GM19351 (cell line): ENCODE measurements at regions not wholly inside any gene's neighbourhood (a gene's known extent, or its start where the extent isn't known, plus 50 kb on each side); places are given as distances from the start of the nearest gene placed in this dataset.
"Not testable (repeated sequence)": the region's sequence is repeated elsewhere in the genome, so short reads cannot be mapped to it uniquely, and the experiment has no call there.

Source experiments
- ATAC-seq: cut with Tn5 transposase; IDR thresholded peaks from one replicate; pipeline ENCODE4 v1.9.1; 2021; ENCODE audit warnings: mild to moderate bottlenecking, moderate library complexity; ENCODE audit not compliant: unreplicated experiment

DNA sequence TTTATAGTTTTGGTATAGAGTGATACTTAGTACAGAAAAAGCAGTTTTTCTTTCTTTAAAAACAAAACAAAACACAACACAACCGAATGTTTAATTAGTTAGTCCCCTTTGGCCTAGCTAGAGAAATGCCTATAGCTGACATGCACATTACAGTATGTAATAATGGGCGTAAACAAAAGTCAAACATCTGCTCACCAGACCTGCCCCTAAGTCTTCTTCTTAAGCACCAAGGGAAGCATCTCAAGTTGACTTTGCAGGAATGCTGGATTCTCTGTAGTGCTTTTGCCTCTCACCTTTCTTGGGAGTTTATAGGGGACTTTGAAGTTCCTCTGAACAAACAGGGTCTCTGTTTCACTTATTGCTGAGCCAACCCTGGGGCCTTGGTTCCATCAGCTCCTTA lies 143.7 kb downstream of the TM2D1 start:
- no peak for ATAC-seq

DNA sequence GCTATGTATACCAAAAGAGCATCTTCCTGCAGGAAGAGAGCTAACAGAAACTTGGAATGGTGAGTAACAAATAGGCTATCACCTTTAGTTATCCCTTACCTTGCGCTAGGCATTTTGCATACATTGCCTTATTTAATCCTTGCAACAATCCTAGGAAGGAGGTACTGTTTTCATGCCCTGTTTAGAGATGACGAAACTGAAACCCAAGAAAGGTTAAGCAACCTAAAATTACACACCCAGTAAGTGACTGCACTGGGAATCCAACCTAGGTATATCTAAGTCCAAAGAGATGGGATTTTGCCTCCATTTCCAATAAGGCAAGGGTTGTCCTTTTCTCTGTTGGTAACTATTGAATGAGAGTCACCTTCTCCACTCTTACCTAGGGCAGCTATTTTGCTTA lies 144.5 kb downstream of the TM2D1 start:
- ATAC-seq, result no peak

DNA sequence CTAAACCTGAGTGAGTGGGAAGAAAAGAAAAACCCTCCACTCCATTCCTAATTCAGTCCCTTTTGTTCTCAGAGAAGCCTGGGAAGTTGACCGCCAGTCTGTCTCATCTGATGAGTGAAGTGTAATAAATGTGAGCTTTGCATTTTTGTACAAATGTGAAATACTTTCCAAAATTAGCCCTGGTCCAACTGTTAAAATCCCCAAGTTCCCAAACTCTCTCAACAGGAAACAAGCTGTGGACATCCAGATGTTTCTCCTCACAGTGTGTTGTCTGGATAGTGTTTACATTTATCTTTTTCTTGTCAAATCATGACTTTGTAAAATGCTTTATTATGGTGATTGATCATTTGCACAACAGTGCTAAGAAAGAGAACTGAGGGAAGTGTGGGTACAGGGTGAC lies 145.1 kb downstream of the TM2D1 start:
- ATAC-seq, result no peak

DNA sequence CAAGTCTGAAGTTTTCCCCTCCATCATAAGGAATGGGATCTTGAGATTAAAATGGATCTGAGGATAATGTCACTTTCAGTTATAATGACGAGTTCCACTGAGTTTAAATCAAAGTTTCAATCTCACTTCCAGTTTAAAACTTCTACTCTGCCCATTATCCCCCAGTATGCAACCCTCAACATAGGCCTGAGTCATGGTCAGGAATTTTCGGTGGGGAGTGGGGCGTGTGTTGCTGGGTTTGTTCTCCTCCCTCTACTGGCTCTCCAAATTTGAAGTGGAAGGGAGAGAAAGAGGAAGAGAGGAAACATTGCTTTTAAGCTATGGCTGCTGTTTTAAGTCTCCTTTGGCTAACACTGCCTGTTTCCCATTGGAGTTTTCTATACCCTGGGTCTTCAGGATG lies 152.9 kb downstream of the TM2D1 start:
- ATAC-seq, result no peak

DNA sequence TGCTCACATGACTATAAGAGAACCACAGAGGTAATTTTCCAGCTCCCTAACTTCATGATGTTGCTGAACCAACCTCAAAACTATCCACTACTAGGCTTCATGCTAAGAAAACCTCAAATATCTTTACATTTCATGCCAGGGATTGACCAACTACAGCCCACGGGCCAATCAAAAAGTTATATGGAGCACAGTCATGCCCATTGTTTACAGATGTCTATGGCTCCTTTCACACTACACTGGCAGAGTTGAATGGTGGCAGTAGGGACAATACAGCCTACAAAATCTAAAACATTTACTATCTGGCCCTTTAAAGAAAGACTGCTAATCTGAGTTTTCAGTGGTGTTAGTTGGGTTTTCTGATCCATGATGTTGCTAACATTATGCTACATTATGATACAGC lies 154.8 kb downstream of the TM2D1 start:
- ATAC-seq, result no peak

DNA sequence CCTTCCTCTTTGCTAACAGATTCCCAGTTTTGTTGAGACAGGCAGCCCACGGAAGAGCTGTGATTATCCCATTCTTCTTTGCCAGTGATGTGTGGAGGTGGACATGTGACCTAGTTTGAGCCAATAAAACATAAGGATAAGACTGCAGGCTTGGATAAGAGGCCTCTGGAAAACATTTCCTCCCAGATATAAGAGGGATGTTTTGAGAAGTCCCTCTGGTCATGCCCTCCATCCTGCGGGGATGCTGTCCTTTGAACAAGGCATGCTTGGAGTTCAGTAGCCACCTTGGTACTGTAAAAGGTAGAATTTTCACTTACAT lies 155.7 kb downstream of the TM2D1 start:
- ATAC-seq, result no peak

DNA sequence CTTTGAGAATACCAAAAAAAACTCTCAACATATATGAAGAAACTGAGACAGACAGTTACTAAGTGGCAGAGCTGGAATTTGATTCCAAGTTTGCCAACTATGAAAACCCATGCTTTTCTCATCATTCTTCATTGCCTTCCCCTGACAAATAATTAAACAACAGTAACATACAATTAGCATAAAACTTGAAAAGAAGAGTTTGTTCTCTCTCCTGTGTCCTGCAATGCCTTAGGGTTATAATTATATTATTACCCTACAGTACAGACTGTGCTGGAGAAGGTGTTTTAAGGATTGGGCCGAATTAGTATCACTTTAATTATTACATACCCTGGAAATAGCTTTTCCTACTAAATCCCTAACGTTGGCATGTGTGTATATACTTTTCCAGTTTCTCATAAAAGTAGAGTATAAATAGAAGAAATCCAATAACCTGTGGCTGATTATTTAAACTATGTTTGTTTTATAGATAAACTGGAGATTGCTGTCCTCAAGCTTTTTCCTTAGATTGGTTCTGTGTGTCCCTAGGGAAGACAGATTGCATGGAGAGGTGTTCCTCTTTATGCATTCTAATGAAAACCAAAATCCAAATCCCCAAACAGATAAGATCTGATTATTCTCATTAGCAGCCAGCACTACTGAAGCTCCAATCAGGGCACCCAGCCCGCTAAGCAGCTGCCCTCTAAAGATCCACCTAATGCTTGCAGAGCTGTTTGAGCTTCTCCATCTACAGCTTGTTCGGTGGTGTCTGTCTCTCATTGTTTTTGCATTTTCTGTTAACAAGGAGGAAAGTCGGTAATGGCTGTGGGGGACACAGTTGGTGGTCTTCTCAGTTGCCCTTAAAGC lies 156.3 kb downstream of the TM2D1 start:
- no peak for ATAC-seq

DNA sequence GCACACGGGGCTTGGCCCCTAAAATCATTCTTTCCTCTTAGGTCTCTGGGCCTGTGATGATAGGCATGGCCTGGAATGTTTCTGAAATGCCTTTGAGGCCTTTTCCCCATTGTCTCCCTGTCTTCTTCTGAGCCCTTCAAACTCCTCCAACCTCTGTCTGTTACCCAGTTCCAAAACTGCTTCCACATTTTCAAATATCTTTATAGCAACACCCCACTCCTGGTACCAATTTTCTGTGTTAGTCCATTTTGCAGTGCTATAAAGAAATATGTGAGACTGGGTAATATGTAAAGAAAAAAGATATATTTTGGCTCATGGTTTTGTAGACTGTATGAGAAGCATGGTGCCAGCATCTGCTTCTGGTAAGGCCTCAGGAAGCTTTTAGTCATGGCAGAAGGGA lies 158.8 kb downstream of the TM2D1 start:
- no peak for ATAC-seq

DNA sequence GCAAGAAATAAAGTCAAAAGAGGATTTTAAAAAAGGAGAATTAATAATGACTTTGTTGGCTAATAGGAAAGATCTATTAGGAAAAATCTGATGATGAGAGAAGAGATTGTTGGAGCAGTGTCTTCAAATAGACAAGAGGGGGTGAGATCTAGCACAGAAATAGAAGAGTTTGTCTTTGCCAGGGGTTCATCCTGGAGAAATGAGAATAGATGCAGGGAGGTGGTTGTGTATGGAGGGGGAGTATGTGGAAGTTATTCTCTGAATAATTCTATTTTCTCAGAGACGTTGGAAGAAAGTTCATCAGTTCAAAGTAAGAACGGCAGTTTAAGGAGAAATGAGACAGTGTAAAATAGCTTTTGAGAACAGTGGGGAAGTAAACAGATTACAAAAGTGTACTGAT lies 161.3 kb downstream of the TM2D1 start:
- no peak for ATAC-seq

DNA sequence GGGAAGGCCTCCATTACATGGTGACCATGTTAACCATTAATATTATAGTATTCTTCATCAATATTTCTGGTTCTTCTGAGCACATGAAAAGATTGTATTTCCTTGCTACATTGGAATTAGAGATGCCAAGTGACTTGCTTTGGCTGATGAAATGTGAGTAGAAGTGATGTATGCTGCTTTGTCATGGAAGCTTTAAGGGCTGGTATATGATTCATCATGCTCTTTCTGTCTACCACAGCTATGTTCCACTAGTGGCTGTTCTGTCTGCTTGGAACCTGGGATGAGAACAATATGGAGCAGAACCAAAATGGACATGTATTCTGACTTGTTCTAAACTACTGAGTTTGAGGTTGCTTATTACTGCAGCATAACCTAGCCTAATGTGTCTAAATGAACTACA lies 163.3 kb downstream of the TM2D1 start:
- no peak for ATAC-seq

DNA sequence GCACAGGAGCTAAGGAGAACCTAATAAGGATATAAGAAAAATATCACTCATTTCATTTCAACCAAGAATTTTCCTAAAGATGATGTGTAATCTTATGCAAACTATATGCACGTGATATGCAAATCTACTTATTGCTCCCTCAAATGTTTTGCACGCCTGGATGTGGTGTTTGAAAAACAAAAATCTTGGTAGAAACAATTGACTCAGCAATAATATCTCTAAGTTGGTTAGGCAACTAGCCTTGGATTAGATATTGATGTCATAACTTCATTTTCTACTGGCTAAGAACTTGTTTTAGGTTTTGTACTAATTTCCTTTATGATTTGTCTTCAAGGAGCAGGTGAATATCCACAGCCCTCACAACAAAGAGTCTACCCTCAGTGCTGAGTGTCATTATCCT lies 164.6 kb downstream of the TM2D1 start:
- ATAC-seq, result no peak

DNA sequence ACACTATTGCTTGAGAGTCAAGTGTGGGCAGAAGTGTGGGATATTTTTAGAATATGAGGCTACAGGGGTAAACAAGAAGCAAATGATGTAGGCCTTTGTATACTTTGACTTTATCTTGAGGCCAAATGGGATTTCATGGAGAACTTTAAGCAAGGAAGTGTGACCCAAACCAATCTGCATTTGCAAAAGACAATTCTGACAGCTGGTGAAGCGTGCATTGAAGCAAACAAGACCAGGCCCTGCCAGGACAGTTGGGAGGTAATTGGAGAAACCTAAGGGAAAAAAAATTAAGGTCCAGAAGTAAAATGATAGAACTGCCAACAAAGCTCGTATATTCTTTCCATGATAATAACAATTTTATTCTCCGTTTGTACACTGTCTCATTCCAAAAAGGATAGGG lies 168.3 kb downstream of the TM2D1 start:
- ATAC-seq, result no peak

DNA sequence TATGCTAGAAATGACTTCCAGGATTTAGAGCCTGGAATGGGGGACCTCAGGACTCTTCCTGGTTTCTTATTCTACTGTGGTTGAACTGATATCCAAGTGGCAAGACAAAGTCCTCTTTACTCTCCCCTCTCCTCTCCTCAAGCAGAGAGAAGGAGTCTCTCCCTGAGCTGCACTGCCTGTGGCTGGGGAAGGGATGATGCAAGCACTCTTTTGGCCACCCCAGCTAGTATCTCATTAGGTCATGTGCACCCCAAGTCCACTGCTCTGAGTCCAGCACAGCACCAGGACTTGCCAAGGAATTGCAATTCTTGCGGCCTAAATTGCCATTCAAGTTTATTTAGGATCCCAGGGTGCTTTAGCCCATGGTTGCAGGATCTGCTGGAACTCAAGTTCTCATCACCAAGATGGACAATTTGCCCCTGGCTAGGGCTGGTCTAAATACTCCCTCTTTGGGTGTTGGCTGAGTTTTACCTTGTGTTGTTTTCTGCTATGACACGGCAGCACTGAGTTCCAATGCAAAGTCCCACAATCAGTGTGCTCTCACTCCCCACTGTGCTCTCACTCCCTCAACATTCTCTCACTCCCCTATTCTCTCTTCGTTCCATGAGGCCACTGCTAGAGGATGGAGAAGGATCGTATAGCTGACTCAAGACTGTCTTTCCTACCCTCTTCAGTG lies 172.2 kb downstream of the TM2D1 start:
- ATAC-seq, result no peak

DNA sequence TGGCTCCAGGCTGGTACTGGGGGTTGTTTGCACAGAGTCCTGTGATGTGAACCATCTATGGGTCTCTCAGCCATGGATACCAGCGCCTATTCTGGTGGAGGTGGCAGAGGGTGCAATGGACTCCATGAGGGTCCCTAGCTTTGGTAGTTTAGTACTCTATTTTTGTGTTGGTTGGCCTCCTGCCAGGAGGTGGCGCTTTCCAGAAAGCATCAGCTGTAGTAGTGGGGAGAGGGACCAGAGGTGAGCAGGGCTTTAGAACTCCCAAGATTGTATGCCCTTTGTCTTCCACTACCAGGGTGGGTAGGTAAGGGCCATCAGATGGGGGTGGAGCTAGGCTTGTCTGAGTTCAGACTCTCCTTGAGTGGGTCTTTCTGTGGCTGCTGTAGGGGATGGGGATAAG lies 177.6 kb downstream of the TM2D1 start:
- ATAC-seq, result not testable (repeated sequence)

DNA sequence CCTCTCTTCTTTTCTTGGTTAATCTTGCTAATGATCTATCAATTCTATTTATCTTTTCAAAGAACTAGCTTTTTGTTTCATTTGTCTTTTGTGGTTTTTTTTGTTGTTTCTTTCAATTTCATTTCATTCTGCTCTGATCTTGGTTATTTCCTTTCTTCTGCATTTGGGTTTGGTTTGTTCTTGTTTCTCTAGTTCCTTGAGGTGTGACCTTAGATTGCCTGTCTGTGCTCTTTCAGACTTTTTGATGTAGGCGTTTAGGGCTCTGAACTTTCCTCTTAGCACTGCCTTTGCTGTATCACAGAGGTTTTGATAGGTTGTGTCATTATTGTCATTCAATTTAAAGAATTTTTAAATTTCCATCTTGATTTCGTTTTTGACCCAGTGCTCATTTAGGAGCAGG lies 180.1 kb downstream of the TM2D1 start:
- ATAC-seq, result not testable (repeated sequence)

DNA sequence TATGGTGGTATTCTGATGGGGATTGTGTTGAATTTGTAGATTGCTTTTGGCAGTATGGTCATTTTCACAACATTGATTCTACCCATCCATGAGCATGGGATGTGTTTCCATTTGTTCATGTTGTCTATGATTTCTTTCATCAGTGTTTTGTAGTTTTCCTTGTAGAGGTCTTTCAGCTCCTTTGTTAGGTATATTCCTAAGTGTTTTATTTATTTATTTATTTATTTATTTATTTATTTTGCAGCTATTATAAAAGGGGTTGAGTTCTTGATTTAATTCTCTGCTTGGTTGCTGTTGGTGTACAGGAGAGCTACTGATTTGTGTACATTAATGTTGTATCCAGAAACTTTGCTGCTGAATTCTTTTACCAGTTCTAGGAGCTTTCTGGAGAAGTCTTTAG lies 181.4 kb downstream of the TM2D1 start:
- not testable (repeated sequence) for ATAC-seq

DNA sequence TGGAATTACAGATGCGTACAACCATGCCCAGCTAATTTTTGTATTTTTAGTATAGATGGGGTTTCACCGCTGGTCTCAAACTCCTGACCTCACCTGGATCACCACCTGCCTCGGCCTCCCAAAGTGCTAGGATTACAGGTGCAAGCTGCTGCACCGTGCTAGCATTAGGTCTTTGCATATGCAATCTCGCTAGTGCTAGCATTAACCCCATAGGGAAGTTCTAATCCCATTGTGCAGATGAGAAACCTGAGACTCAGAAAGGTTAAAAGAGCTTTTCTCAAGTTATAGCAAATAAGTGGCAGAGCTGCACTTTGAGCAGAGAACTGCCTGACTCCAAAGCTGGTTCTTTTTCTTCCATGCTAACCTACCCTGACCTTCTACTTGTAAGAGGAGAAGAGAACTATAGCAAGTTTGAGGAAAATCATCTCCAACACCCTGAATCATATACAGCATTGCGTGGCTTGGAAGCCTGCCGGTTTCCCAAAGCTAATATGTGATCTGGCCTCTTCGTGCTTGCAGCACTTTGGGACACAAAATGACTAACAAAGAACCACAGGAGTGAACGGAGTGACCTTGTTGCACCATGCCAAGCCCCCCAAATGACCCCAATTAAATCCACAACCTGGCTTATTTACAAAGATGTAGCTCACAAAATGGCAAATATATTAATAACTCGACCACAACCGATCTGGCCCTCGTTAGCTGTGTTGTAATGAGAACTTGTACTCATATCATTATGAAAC lies 185.1 kb downstream of the TM2D1 start:
- ATAC-seq, result no peak

DNA sequence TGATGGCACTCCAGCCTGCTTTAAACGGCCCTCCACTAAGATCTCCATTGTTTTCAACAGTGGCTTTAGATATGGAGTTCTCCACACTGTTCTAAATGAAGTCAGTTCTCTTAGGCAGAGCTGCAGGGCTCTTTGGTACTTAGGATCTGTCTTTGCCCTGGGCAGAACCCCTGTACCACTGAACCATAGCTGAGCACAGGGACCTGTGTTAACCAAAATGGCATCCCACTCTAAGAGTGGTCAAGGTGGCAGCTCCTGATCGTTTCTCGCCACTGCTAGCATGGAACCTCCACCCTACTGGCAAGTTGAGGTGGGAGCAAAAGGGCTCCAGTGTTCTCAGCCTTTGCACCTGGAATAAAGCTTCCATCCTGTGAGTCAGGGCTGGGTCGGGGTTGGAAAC lies 186.7 kb downstream of the TM2D1 start:
- no peak for ATAC-seq

DNA sequence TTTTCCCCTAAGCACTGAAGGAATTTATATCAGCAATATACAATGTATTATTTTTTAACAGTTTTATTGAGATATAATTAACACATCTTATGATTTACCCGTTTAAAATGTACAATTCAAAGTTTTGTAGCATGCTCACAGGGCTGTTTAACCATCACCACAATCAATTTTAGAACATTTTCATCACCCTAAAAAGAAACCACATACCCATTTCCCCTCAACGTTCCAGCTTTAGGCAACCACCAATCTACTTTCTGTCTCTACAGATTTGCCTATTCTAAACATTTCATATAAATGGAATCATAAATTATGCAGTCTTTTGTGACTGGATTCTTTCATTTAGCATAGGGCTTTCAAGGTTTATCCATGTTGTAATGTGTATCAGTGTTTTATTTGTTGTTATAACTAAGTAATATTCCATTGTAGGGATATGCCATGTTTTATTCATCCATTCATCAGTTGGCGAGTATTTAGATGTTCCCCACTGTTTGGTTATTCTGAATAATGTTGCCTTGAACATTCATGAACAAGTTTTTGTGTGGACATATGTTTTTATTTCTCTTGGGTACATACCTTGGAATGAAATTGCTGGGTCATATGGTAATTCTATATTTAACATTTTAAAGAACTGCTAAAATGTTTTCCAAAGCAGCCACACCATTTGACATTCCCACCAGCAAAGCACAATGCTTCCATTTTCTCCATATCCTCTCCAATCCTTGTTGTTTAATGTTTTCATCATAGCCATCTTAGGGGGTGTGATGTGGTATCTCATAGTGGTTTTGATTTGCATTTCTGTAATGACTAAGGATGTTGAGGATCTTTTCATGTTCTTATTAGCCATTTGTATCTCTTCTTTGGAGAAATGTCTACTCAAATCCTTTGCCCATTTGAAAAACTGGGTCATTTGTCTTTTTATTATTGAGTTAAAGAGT lies 188.5 kb downstream of the TM2D1 start:
- ATAC-seq, result no peak

DNA sequence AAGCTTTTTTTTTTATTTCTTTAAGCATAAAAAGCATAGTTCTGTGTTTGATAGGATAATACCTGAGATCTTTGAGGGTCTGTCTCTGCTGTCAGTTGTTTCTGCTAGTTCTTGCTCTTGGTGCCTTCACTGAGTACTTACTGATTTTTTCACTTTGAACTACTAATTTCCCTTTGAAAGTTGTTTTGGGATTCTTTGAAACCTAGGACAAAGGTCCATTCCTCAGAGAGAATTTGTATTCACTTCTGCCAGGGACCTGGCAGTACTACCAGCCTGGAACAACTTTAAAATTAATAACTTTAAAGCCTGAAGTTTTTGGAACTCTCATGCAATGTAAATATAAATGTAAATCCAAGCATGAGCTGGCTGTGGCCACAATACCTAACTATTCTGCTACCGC lies 190.1 kb downstream of the TM2D1 start:
- ATAC-seq, result no peak

DNA sequence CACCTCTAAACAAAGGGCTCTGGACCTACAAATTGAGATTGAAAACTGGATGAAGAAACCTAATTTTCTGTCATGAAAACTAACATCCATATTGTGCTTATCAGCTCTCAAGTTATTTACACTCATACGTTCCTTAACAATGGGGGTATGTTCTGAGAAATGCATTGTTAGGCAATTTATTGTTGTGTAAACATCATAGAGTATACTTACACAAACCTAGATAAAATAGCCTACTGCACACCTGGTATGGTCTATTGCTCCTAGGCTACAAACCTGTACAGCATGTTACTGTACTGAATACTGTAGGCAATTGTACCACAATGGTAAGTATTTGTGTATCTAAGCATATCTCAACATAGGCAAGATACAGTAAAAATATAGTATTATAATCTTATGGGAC lies 191.4 kb downstream of the TM2D1 start:
- ATAC-seq, result no peak
